D721Med (cell line): ENCODE measurements at regions not wholly inside any gene's neighbourhood (a gene's known extent, or its start where the extent isn't known, plus 50 kb on each side); places are given as distances from the start of the nearest gene placed in this dataset.
"Not testable (repeated sequence)": the region's sequence is repeated elsewhere in the genome, so short reads cannot be mapped to it uniquely, and the experiment has no call there.

Experiments used
- DNase-seq: peaks from one replicate; pipeline ENCODE4 v3.0.0; 2011; ENCODE audit warnings: low spot score; ENCODE audit not compliant: insufficient read length
- FAIRE-seq: peaks from 2 replicates; lab custom pipeline; 2011; peaks lifted over from hg19 to GRCh38; lab: Jason Lieb, UNC
- TF ChIP-seq, protein P1 (sequence below): IDR thresholded peaks from 2 replicates; pipeline ENCODE4 v1.5.1; 2012; ENCODE audit warnings: mild to moderate bottlenecking, control low read depth; ENCODE audit not compliant: insufficient read depth; ENCODE audit errors: missing control alignments

DNA sequence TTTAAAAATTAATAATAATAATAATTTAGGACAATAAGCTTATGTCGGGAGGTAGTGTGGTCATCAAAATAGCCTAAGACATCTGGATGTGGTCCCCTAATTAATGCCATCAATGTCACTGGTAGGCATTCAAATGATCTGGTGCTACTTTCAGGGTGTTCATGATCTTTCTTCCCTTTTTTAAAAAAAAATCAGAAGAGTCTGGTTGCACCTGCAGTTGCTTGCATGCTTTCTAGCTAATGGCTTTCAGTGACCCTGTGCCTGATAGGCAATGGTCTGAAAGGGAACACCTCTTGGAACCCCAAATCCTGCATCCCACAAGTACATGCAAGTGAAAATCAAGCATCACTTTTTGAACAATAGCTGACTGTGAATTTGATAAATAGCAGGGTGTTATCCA, 64.1 kb upstream of the KBTBD8 start:
- TF ChIP-seq, protein P1, sequence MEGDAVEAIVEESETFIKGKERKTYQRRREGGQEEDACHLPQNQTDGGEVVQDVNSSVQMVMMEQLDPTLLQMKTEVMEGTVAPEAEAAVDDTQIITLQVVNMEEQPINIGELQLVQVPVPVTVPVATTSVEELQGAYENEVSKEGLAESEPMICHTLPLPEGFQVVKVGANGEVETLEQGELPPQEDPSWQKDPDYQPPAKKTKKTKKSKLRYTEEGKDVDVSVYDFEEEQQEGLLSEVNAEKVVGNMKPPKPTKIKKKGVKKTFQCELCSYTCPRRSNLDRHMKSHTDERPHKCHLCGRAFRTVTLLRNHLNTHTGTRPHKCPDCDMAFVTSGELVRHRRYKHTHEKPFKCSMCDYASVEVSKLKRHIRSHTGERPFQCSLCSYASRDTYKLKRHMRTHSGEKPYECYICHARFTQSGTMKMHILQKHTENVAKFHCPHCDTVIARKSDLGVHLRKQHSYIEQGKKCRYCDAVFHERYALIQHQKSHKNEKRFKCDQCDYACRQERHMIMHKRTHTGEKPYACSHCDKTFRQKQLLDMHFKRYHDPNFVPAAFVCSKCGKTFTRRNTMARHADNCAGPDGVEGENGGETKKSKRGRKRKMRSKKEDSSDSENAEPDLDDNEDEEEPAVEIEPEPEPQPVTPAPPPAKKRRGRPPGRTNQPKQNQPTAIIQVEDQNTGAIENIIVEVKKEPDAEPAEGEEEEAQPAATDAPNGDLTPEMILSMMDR = no peak
- DNase-seq = no peak
- FAIRE-seq = no peak

DNA sequence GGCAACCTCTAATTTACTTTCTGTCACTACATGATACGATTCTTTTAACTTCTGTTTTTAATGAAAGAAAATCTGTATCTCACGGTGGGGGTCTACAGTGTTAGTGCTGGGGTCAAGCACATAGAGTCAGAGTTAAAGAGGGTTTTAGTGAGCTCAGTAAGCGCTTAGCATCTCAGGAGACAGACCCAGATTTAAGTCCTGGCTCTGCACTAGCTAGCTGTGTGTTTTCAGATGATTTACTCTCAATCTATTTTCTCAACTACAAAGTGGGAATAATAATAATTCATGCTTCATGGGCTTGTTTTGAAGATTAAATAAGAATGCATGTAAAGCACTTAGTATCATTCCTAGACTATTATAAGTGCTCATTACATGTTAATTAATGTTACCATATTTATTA, 63.4 kb upstream of the KBTBD8 start:
- TF ChIP-seq, protein P1 = no peak
- no peak for FAIRE-seq
- DNase-seq = no peak

DNA sequence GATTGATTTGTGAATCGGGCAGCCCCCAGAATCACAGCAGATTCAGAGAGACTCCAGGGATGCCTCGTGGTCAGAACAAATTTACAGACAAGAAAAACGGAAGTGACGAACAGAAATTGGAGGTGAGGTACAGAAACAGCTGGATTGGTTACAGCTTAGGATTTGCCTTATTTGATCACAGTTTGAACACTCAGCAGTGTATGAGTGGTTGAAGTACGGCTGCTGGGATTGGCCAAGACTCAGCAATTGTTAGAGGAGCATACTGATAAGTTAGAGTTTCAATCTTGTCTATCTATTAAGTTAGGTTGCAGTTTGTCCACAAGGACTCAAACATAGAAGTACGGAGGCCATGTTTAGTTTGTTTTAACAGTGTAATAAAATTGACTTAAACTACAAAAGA, 61.1 kb upstream of the KBTBD8 start:
- not testable (repeated sequence) for FAIRE-seq

DNA sequence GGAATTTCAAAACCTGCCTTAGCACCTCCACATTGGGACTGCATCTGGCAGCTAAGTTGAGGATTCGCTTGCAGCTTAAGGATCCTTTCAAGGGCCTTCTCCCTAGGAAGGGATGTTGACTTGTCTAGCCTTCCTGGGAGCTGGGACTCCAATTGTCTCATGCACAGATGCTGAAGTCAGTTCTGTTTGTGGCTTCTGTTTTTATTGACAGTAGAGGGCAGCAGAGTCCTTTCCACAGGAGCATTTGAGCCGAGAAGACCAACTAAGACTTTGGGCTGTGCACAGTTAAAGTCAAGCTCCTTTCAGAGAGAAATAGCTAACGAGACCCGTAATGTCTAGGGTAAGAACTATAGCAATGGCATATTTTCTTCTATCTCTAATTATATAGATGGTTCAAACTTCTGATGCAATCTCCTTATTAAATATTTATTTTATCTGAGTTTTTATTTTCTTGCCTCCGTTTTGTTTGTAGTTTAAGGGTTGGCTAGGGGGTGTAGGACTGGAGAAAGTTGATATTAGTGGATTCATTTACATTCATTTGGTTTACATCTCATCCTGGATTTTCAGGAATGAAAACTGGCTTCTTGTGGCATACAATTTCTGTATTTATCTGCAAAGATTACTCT, 59.7 kb upstream of the KBTBD8 start:
- DNase-seq (no peak), FAIRE-seq (peak; percentile 71)

More for the DNA sequence above, 61.1 kb upstream of the KBTBD8 start:
- DNase-seq = not testable (repeated sequence)

GRCh38 chr3:66948041-66948440, 50.1 kb upstream of the KBTBD8 start:
- DNase-seq = no peak
- FAIRE-seq = no peak
- TF ChIP-seq, protein P1 = no peak

More for the DNA sequence above, 59.7 kb upstream of the KBTBD8 start:
- TF ChIP-seq, protein P1 = peak; percentile 72
